GM12865 (cell line): ENCODE measurements at regions not wholly inside any gene's neighbourhood (a gene's known extent, or its start where the extent isn't known, plus 50 kb on each side); places are given as distances from the start of the nearest gene placed in this dataset.

Experiments used
- DNase-seq: peaks from one replicate; pipeline ENCODE4 v3.0.0; 2010; ENCODE audit warnings: low read depth
- H3K4me3 ChIP-seq: 2 replicates; pipeline ENCODE4 v1.5.1; 2011; ENCODE audit warnings: mild to moderate bottlenecking, low read depth, low read length, control low read depth
- TF ChIP-seq, protein P1 (sequence below): IDR thresholded peaks from 2 replicates; pipeline ENCODE4 v1.5.1; 2011; ENCODE audit warnings: low read length, control low read depth, low read depth, inconsistent platforms; ENCODE audit not compliant: insufficient read depth; ENCODE audit errors: missing control alignments

DNA sequence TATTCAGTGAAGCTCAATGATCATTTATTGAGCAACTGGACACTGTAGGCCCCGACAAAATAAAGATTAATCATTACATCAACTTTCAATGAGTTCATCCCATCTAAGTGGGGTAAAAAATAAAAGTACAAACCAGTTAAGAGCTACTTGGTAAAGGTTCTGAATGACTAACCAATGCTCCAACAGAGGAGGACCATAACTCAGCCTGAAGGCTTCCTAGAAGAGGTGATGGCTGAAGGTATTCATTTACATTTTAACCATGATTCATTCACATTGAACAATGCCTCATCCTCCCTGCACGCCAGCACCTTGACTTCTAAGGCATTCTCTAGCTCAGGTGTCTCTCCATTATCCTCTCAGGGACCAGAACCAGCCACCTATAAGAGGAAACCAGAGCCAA is 201.4 kb downstream of the ZNF462 start:
- H3K4me3 ChIP-seq: no peak overlapping the region
- TF ChIP-seq, protein P1, sequence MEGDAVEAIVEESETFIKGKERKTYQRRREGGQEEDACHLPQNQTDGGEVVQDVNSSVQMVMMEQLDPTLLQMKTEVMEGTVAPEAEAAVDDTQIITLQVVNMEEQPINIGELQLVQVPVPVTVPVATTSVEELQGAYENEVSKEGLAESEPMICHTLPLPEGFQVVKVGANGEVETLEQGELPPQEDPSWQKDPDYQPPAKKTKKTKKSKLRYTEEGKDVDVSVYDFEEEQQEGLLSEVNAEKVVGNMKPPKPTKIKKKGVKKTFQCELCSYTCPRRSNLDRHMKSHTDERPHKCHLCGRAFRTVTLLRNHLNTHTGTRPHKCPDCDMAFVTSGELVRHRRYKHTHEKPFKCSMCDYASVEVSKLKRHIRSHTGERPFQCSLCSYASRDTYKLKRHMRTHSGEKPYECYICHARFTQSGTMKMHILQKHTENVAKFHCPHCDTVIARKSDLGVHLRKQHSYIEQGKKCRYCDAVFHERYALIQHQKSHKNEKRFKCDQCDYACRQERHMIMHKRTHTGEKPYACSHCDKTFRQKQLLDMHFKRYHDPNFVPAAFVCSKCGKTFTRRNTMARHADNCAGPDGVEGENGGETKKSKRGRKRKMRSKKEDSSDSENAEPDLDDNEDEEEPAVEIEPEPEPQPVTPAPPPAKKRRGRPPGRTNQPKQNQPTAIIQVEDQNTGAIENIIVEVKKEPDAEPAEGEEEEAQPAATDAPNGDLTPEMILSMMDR: no peak
- no peak for DNase-seq

DNA sequence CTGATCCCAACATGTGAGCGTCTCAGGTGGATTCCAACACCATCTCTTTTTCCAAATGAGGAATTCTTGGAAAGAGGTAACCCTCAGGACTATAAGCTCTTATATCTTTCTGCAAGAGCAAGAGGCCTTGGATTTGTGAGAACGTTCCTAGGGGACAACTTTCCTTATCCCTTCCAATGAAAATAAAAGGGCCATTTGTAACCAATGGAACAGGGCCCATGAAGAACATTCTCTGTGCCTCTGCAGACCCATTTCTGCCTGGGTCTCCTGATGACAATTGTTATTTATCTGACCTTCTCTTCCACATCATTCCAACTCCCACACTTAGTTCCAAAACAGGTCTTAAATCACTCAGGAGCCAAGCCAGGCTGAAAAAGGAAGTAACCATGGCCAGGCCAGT is 202.6 kb downstream of the ZNF462 start:
- TF ChIP-seq, protein P1: no peak
- DNase-seq: no peak
- H3K4me3 ChIP-seq: no peak overlapping the region

DNA sequence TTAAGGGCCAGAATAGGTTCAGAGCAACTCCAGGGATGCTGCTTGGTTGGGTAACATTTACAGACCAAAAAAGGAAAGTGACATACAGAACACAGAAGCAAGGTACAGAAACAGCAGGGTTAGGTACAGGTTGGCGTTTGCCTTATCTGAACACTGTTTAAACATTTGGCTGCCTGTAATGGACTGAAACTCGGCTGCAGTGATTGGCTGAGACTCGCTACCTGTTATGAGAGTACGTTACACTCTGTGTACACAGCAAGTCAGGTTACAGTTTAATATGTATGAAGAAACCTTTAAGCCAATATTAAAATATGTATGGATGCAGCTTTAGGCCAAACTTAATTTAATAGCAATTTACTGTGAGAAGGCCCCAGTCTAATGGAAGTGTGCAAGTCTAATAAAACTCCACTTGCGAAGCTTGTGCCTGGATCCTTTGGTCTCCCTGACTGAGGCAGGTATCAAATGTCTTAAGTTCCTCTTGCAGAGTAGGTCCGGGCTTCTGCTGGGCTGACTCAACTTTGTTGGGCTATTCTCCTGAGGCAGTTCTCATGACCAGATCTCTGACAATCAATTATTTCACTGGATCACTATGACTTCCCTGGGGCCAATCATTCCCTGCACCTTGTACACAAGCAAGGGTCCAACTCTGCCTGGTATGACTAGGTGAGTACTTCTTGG is 204.9 kb downstream of the ZNF462 start:
- TF ChIP-seq, protein P1: no peak
- DNase-seq: no peak
- H3K4me3 ChIP-seq: no peak overlapping the region

DNA sequence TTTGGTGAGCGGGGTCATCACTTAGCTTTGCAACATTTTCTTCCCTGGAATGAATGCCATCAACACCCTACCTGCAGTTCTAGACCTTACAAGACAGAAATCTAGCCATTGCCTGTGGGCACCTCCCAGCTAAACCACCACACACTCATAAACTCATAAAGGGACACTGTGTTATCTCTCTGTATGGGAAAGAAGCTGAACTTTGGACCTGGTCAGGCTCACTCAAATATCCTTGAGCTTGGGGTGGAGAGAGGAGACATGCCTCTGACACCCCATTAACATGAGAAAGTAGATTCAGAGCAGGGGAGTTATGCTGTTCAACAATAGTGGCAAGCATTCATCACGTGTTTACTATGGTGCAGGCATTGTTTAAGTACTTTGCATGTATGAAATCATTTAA is 205.6 kb downstream of the ZNF462 start:
- DNase-seq: no peak
- H3K4me3 ChIP-seq: no peak overlapping the region
- TF ChIP-seq, protein P1: no peak

DNA sequence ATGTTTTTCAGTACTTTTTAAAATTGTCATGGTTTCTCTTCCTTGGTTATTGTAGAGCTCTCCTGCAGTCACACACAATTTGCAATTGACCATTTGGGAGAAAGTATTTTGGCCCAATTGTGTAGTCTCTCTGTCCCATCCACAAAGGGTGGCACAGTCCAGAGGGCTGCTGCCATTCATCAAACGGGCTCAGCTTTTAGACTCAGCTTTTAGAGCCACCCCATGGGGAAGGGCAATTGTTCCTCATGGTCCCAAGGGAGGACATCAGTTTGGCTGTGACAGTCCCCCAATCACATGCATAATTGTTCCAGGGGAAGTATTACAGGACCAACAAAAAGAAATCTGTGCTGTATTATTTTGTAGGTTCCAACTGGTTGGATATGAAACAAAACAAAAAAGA is 207.6 kb downstream of the ZNF462 start:
- TF ChIP-seq, protein P1: no peak
- DNase-seq: no peak
- no peak overlapping the region for H3K4me3 ChIP-seq

DNA sequence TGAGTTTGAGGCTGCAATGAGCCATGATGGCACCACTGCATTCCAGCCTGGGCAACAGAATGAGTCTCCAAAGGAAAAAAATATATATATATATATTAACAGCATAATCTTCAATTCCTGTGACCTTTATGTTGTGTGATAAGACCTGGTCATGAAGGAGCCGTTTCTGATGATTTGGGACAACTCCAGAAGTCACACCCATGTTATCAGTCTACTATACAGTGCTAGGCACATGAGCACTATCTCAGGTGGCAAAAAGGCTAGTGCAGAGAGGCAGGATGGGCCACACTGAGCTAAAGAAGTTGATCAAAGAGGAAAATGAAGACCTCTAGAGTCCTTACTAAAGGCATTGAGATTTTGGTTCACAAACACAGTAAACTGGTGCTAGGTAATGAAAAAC is 205.0 kb upstream of the RAD23B start:
- TF ChIP-seq, protein P1: no peak
- DNase-seq: no peak

DNA sequence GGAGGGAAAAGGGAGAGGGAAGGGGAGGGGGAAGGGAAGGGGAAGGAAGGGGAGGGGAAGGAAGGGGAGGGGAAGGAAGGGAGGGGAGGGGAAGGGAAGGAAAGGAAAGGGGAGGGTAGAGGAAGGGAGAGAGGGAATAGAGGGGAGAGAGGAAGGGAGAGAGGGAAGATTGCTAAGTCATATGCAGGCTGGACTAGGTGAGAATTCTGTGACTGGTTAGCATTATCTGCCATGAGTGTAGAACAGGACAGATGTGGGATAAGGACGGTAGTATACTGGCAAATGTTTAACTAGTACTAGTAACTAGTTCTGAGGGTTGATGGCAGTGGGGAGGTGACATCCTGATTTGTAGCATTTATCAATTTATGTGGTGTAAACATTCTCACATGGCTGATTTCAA is 203.5 kb upstream of the RAD23B start:
- TF ChIP-seq, protein P1: no peak
- DNase-seq: no peak
- no peak overlapping the region for H3K4me3 ChIP-seq

More for the DNA sequence above, 205.0 kb upstream of the RAD23B start:
- H3K4me3 ChIP-seq: no peak overlapping the region
